ENCODE measurements at regions not wholly inside any gene's neighbourhood (a gene's known extent, or its start where the extent isn't known, plus 50 kb on each side); places are given as distances from the start of the nearest gene placed in this dataset.
"Not testable (repeated sequence)": the region's sequence is repeated elsewhere in the genome, so short reads cannot be mapped to it uniquely, and the experiment has no call there.

GRCh38 chrY:26359869-26360268 is 738.0 kb downstream of the CDY1 start:
- H3K9ac ChIP-seq (ENCODE audit: control insufficient read depth, insufficient read depth, low read length); ATAC-seq; DNase-seq (ENCODE audit: low read depth, low spot score); H2AFZ ChIP-seq (ENCODE audit: control insufficient read depth, low read depth, low read length); FAIRE-seq; H4K20me1 ChIP-seq (ENCODE audit: control insufficient read depth, insufficient read depth); H3K4me2 ChIP-seq (ENCODE audit: control insufficient read depth, insufficient read depth); RAD21 ChIA-PET (ENCODE audit: unreplicated experiment); BruUV-seq (replicated peaks); H3K36me3 ChIP-seq (ENCODE audit: control insufficient read depth in 2 of 2, insufficient read depth in 2 of 2, low read length in 1 of 2); POLR2A ChIA-PET; intact Hi-C loops (cut with micrococcal nuclease; ENCODE audit: unreplicated experiment); H3K4me1 ChIP-seq (ENCODE audit: control insufficient read depth, insufficient read depth, low read length); H3K27me3 ChIP-seq (replicated peaks in 1 of 2; ENCODE audit: control insufficient read depth in 2 of 2, insufficient read depth in 2 of 2, low read length in 1 of 2); SMC1A ChIA-PET (ENCODE audit: uncharacterized antibody, unreplicated experiment); H3K79me2 ChIP-seq (ENCODE audit: control insufficient read depth, insufficient read depth, low read length); CTCF ChIA-PET; H3K27ac ChIP-seq (ENCODE audit: control insufficient read depth, insufficient read depth); H3K9me3 ChIP-seq (replicated peaks; ENCODE audit: control insufficient read depth, insufficient read depth, low read length); H3K4me3 ChIP-seq; in situ Hi-C loops (cut with MboI): not testable (repeated sequence)
- no CpG with 5 or more reads among the region's 5 CpGs for WGBS (ENCODE audit: insufficient coverage, insufficient replicate concordance, low lambda C conversion rate, missing lambda C conversion rate)

- H3K4me1 ChIP-seq (ENCODE audit: control insufficient read depth, insufficient read depth, low read length); in situ Hi-C loops (cut with MboI); H3K27ac ChIP-seq (ENCODE audit: control insufficient read depth, insufficient read depth); H3K4me2 ChIP-seq (ENCODE audit: control insufficient read depth, insufficient read depth); ATAC-seq; H3K4me3 ChIP-seq; CTCF ChIA-PET; H4K20me1 ChIP-seq (ENCODE audit: control insufficient read depth, insufficient read depth); FAIRE-seq; H3K79me2 ChIP-seq (ENCODE audit: control insufficient read depth, insufficient read depth, low read length); H3K9me3 ChIP-seq (replicated peaks; ENCODE audit: control insufficient read depth, insufficient read depth, low read length); BruUV-seq (replicated peaks); RAD21 ChIA-PET (ENCODE audit: unreplicated experiment); H2AFZ ChIP-seq (ENCODE audit: control insufficient read depth, low read depth, low read length); POLR2A ChIA-PET; H3K9ac ChIP-seq (ENCODE audit: control insufficient read depth, insufficient read depth, low read length); H3K27me3 ChIP-seq (replicated peaks in 1 of 2; ENCODE audit: control insufficient read depth in 2 of 2, insufficient read depth in 2 of 2, low read length in 1 of 2); SMC1A ChIA-PET (ENCODE audit: uncharacterized antibody, unreplicated experiment); DNase-seq (ENCODE audit: low read depth, low spot score); H3K36me3 ChIP-seq (ENCODE audit: control insufficient read depth in 2 of 2, insufficient read depth in 2 of 2, low read length in 1 of 2); intact Hi-C loops (cut with micrococcal nuclease; ENCODE audit: unreplicated experiment): not testable (repeated sequence)
- WGBS (ENCODE audit: insufficient coverage, insufficient replicate concordance, low lambda C conversion rate, missing lambda C conversion rate), result no CpG with 5 or more reads among the region's 1 CpG
Observed at GRCh38 chrY:26360472-26360871, 738.6 kb downstream of the CDY1 start.

GRCh38 chrY:26363442-26363841 is 741.5 kb downstream of the CDY1 start:
- in situ Hi-C loops (cut with MboI); H3K27me3 ChIP-seq (replicated peaks in 1 of 2; ENCODE audit: control insufficient read depth in 2 of 2, insufficient read depth in 2 of 2, low read length in 1 of 2); H3K4me1 ChIP-seq (ENCODE audit: control insufficient read depth, insufficient read depth, low read length); H3K4me2 ChIP-seq (ENCODE audit: control insufficient read depth, insufficient read depth); RAD21 ChIA-PET (ENCODE audit: unreplicated experiment); H4K20me1 ChIP-seq (ENCODE audit: control insufficient read depth, insufficient read depth); FAIRE-seq; H3K36me3 ChIP-seq (ENCODE audit: control insufficient read depth in 2 of 2, insufficient read depth in 2 of 2, low read length in 1 of 2); H3K4me3 ChIP-seq; H3K79me2 ChIP-seq (ENCODE audit: control insufficient read depth, insufficient read depth, low read length); DNase-seq (ENCODE audit: low read depth, low spot score); BruUV-seq (replicated peaks); H2AFZ ChIP-seq (ENCODE audit: control insufficient read depth, low read depth, low read length); intact Hi-C loops (cut with micrococcal nuclease; ENCODE audit: unreplicated experiment); ATAC-seq; H3K9ac ChIP-seq (ENCODE audit: control insufficient read depth, insufficient read depth, low read length); POLR2A ChIA-PET; SMC1A ChIA-PET (ENCODE audit: uncharacterized antibody, unreplicated experiment); H3K9me3 ChIP-seq (replicated peaks; ENCODE audit: control insufficient read depth, insufficient read depth, low read length); H3K27ac ChIP-seq (ENCODE audit: control insufficient read depth, insufficient read depth); CTCF ChIA-PET: not testable (repeated sequence)
- WGBS (ENCODE audit: insufficient coverage, insufficient replicate concordance, low lambda C conversion rate, missing lambda C conversion rate), result no CpG with 5 or more reads among the region's 2 CpGs

GRCh38 chrY:26366091-26366490 is 744.2 kb downstream of the CDY1 start:
- DNase-seq (ENCODE audit: low read depth, low spot score); in situ Hi-C loops (cut with MboI); H3K36me3 ChIP-seq (ENCODE audit: control insufficient read depth in 2 of 2, insufficient read depth in 2 of 2, low read length in 1 of 2); H3K27me3 ChIP-seq (replicated peaks in 1 of 2; ENCODE audit: control insufficient read depth in 2 of 2, insufficient read depth in 2 of 2, low read length in 1 of 2); H2AFZ ChIP-seq (ENCODE audit: control insufficient read depth, low read depth, low read length); H3K27ac ChIP-seq (ENCODE audit: control insufficient read depth, insufficient read depth); H4K20me1 ChIP-seq (ENCODE audit: control insufficient read depth, insufficient read depth); BruUV-seq (replicated peaks); H3K79me2 ChIP-seq (ENCODE audit: control insufficient read depth, insufficient read depth, low read length); H3K9ac ChIP-seq (ENCODE audit: control insufficient read depth, insufficient read depth, low read length); intact Hi-C loops (cut with micrococcal nuclease; ENCODE audit: unreplicated experiment); H3K4me3 ChIP-seq; POLR2A ChIA-PET; H3K9me3 ChIP-seq (replicated peaks; ENCODE audit: control insufficient read depth, insufficient read depth, low read length); SMC1A ChIA-PET (ENCODE audit: uncharacterized antibody, unreplicated experiment); FAIRE-seq; ATAC-seq; H3K4me1 ChIP-seq (ENCODE audit: control insufficient read depth, insufficient read depth, low read length); CTCF ChIA-PET; RAD21 ChIA-PET (ENCODE audit: unreplicated experiment); H3K4me2 ChIP-seq (ENCODE audit: control insufficient read depth, insufficient read depth): not testable (repeated sequence)
- WGBS (ENCODE audit: insufficient coverage, insufficient replicate concordance, low lambda C conversion rate, missing lambda C conversion rate), result no CpG with 5 or more reads among the region's 6 CpGs

Measured in GM12878 (cell line).